Effector memory CD4-positive, alpha-beta T cell (primary cell): ENCODE measurements at regions not wholly inside any gene's neighbourhood (a gene's known extent, or its start where the extent isn't known, plus 50 kb on each side); places are given as distances from the start of the nearest gene placed in this dataset.

Source experiments
- DNase-seq, 3 donors: peaks; one replicate each; pipeline ENCODE4 v3.0.0-alpha.2; 2020
- H3K27ac ChIP-seq: 2 replicates; pipeline ENCODE4 v1.7.0; 2013; ENCODE audit warnings: mild to moderate bottlenecking, low read length, moderate library complexity; ENCODE audit not compliant: insufficient read depth, poor library complexity, severe bottlenecking
- H3K27me3 ChIP-seq: replicated peaks from 2 replicates; pipeline ENCODE4 v1.7.0; 2013; ENCODE audit warnings: mild to moderate bottlenecking, low read length; ENCODE audit not compliant: insufficient read depth, control insufficient read depth, poor library complexity, severe bottlenecking
- H3K36me3 ChIP-seq: 2 replicates; pipeline ENCODE4 v1.7.0; 2013; ENCODE audit warnings: mild to moderate bottlenecking, low read length, moderate library complexity; ENCODE audit not compliant: control insufficient read depth, insufficient read depth
- H3K4me1 ChIP-seq: 2 replicates; pipeline ENCODE4 v1.7.0; 2013; ENCODE audit warnings: low read length, mild to moderate bottlenecking; ENCODE audit not compliant: control insufficient read depth, insufficient read depth, poor library complexity, severe bottlenecking
- H3K4me3 ChIP-seq: 2 replicates; pipeline ENCODE4 v1.7.0; 2013; ENCODE audit warnings: low read length, low read depth, mild to moderate bottlenecking; ENCODE audit not compliant: insufficient read depth, poor library complexity, severe bottlenecking
- H3K9me3 ChIP-seq: 2 replicates; pipeline ENCODE4 v1.7.0; 2013; ENCODE audit warnings: mild to moderate bottlenecking, low read length, moderate library complexity; ENCODE audit not compliant: control insufficient read depth

GRCh38 chr6:137696765-137697164 lies 170.3 kb upstream of the TNFAIP3 start:
- Histone ChIP-seq H3K36me3 (no peaks in the 10 kb centered on the region), H3K27ac (no peak overlapping the region), H3K9me3 (no peaks in the 10 kb centered on the region), H3K27me3 (no peaks in the 10 kb centered on the region), H3K4me3 (no peak overlapping the region), H3K4me1 (peaks cover 4% of the 10 kb centered on the region)
- DNase-seq, result no peak

- no peak overlapping the region for H3K27ac ChIP-seq
- no peak for DNase-seq
- no peaks in the 10 kb centered on the region for H3K9me3 ChIP-seq
- H3K36me3 ChIP-seq, result no peaks in the 10 kb centered on the region
- H3K4me3 ChIP-seq, result no peak overlapping the region
- H3K4me1 ChIP-seq, result peaks cover 4% of the 10 kb centered on the region
- no peaks in the 10 kb centered on the region for H3K27me3 ChIP-seq
These were observed 169.7 kb upstream of the TNFAIP3 start for GRCh38 chr6:137697267-137697938.

GRCh38 chr6:137698636-137699030 lies 168.4 kb upstream of the TNFAIP3 start:
- Histone ChIP-seq H3K27me3 (no peaks in the 10 kb centered on the region), H3K36me3 (no peaks in the 10 kb centered on the region), H3K4me3 (no peak overlapping the region), H3K27ac (no peak overlapping the region), H3K9me3 (no peaks in the 10 kb centered on the region), H3K4me1 (peaks cover 4% of the 10 kb centered on the region)
- DNase-seq, result no peak

- DNase-seq, result no peak
- no peaks in the 10 kb centered on the region for H3K9me3 ChIP-seq
- no peak overlapping the region for H3K27ac ChIP-seq
- H3K4me3 ChIP-seq, result no peak overlapping the region
- no peaks in the 10 kb centered on the region for H3K27me3 ChIP-seq
- no peaks in the 10 kb centered on the region for H3K36me3 ChIP-seq
- peaks cover 4% of the 10 kb centered on the region for H3K4me1 ChIP-seq
These were observed 167.9 kb upstream of the TNFAIP3 start for GRCh38 chr6:137699031-137699683.

GRCh38 chr6:137700161-137700560 lies 166.9 kb upstream of the TNFAIP3 start:
- Histone ChIP-seq H3K9me3 (no peaks in the 10 kb centered on the region), H3K4me1 (peaks cover 4% of the 10 kb centered on the region), H3K27ac (no peak overlapping the region), H3K4me3 (no peak overlapping the region), H3K27me3 (no peaks in the 10 kb centered on the region), H3K36me3 (no peaks in the 10 kb centered on the region)
- no peak for DNase-seq

GRCh38 chr6:137700751-137701477 lies 166.1 kb upstream of the TNFAIP3 start:
- Histone ChIP-seq H3K9me3 (no peaks in the 10 kb centered on the region), H3K36me3 (no peaks in the 10 kb centered on the region), H3K27ac (no peak overlapping the region), H3K4me3 (no peak overlapping the region), H3K4me1 (peaks cover 9% of the 10 kb centered on the region), H3K27me3 (no peaks in the 10 kb centered on the region)
- DNase-seq, result no peak

- no peak overlapping the region for H3K4me3 ChIP-seq
- no peaks in the 10 kb centered on the region for H3K9me3 ChIP-seq
- peaks cover 13% of the 10 kb centered on the region for H3K4me1 ChIP-seq
- H3K36me3 ChIP-seq, result no peaks in the 10 kb centered on the region
- DNase-seq, result no peak
- H3K27me3 ChIP-seq, result no peaks in the 10 kb centered on the region
- no peak overlapping the region for H3K27ac ChIP-seq
These were observed 165.1 kb upstream of the TNFAIP3 start for GRCh38 chr6:137701942-137702341.

- Histone ChIP-seq H3K4me1 (peaks cover 22% of the 10 kb centered on the region), H3K27me3 (no peaks in the 10 kb centered on the region), H3K4me3 (no peak overlapping the region), H3K9me3 (no peaks in the 10 kb centered on the region), H3K27ac (no peak overlapping the region), H3K36me3 (no peaks in the 10 kb centered on the region)
- DNase-seq, result no peak
These were observed 164.2 kb upstream of the TNFAIP3 start for GRCh38 chr6:137702791-137703424.

- Histone ChIP-seq H3K27ac (no peak overlapping the region), H3K27me3 (no peaks in the 10 kb centered on the region), H3K4me1 (peaks cover 22% of the 10 kb centered on the region), H3K9me3 (no peaks in the 10 kb centered on the region), H3K36me3 (no peaks in the 10 kb centered on the region), H3K4me3 (no peak overlapping the region)
- no peak for DNase-seq
These were observed 162.3 kb upstream of the TNFAIP3 start for GRCh38 chr6:137704802-137705159.
